Hepatocyte (in vitro differentiated cells): ENCODE measurements at regions not wholly inside any gene's neighbourhood (a gene's known extent, or its start where the extent isn't known, plus 50 kb on each side); places are given as distances from the start of the nearest gene placed in this dataset.

Experiments used
- DNase-seq: peaks from one replicate; pipeline ENCODE4 v3.0.0-alpha.2; 2016; ENCODE audit warnings: low spot score
- H2AFZ ChIP-seq: fragments of 200-600 bp; sonication (generic); 2 replicates; pipeline ENCODE4 v1.6.0; 2016; ENCODE audit warnings: antibody characterized with exemption, mild to moderate bottlenecking
- H3K27ac ChIP-seq: fragments of 200-600 bp; sonication (generic); 2 replicates; pipeline ENCODE4 v1.5.1; 2016; ENCODE audit warnings: mild to moderate bottlenecking
- H3K27me3 ChIP-seq: fragments of 200-600 bp; sonication (generic); 2 replicates; pipeline ENCODE4 v1.6.1; 2016
- H3K36me3 ChIP-seq: fragments of 200-600 bp; sonication (generic); replicated peaks from 2 replicates; pipeline ENCODE4 v1.5.1; 2016; ENCODE audit warnings: low read depth; ENCODE audit not compliant: insufficient read depth
- H3K4me1 ChIP-seq: fragments of 200-600 bp; sonication (generic); 2 replicates; pipeline ENCODE4 v1.5.1; 2016; ENCODE audit warnings: mild to moderate bottlenecking, moderate library complexity; ENCODE audit not compliant: insufficient read depth
- H3K4me2 ChIP-seq: fragments of 200-600 bp; sonication (generic); 2 replicates; pipeline ENCODE4 v1.6.0; 2016
- H3K4me3 ChIP-seq: fragments of 200-600 bp; sonication (generic); 2 replicates; pipeline ENCODE4 v1.5.1; 2016; ENCODE audit warnings: mild to moderate bottlenecking
- H3K79me2 ChIP-seq: fragments of 200-600 bp; sonication (generic); 2 replicates; pipeline ENCODE4 v1.6.0; 2017; ENCODE audit warnings: mild to moderate bottlenecking
- H3K9me2 ChIP-seq: fragments of 200-600 bp; sonication (generic); replicated peaks from 2 replicates; pipeline ENCODE4 v1.6.0; 2017; ENCODE audit warnings: mild to moderate bottlenecking; ENCODE audit not compliant: insufficient read depth
- H3K9me3 ChIP-seq: fragments of 200-600 bp; sonication (generic); 2 replicates; pipeline ENCODE4 v1.5.1; 2016; ENCODE audit warnings: low read depth, mild to moderate bottlenecking
- H4K20me1 ChIP-seq: fragments of 200-600 bp; sonication (generic); 2 replicates; pipeline ENCODE4 v1.6.0; 2016; ENCODE audit warnings: mild to moderate bottlenecking; ENCODE audit not compliant: insufficient read depth, poor library complexity, severe bottlenecking
- EZH2 ChIP-seq: fragments of 200-600 bp; sonication (generic); IDR thresholded peaks from 2 replicates; pipeline ENCODE4 v1.6.1; 2016; ENCODE audit warnings: antibody characterized with exemption, mild to moderate bottlenecking, borderline replicate concordance
- EZH2phosphoT487 ChIP-seq: fragments of 200-600 bp; sonication (generic); IDR thresholded peaks from one replicate; pipeline ENCODE4 v1.6.1; 2018; ENCODE audit warnings: antibody characterized with exemption, mild to moderate bottlenecking, low read depth, moderate library complexity; ENCODE audit not compliant: unreplicated experiment, severe bottlenecking
- WGBS: methylation state at CpG from one replicate; pipeline ENCODE4 v1.1.6; 2016; ENCODE audit warnings: low lambda C conversion rate; ENCODE audit errors: missing lambda C conversion rate; 5-methylcytosine and 5-hydroxymethylcytosine counted together
- TF ChIP-seq, protein P1 (sequence below): fragments of 200-600 bp; sonication (generic); IDR thresholded peaks from 2 replicates; pipeline ENCODE4 v1.5.1; 2016; ENCODE audit warnings: antibody characterized with exemption, mild to moderate bottlenecking; ENCODE audit not compliant: poor library complexity

DNA sequence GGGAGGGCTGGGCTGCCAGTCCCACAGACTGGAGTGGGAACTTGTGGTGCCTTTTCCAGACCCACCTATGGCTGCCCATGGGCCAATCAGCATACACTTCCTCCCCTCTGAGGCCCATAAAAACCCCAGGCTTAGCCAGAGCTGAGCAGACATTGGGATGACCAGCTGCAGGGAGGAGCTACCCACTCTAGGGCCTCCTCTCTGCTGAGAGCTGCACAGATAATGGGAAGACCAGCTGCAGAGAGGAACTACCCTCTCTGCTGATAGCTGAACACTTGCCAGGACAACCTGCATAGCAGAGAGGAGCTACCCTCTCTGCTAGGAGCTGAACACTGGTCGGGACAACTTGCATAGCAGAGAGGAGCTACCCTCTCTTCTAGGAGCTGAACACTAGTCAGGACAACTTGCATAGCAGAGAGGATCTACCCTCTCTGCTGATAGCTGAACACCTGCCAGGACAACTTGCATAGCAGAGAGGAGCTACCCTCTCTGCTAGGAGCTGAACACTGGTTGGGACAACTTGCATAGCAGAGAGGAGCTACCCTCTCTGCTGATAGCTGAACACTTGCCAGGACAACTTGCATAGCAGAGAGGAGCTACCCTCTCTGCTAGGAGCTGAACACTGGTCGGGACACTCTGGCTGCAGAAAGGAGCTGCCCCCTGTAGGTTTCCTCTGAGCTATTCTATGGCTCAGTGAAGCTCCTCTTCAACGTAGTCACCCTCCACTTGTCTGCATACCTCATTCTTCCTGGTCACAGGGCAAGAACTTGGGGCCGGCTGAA, 88.3 kb upstream of the CACUL1 start:
- WGBS = 74% methylated on average over 4 of the region's 4 CpGs
- Histone ChIP-seq H3K4me3 (no peak overlapping the region), H3K27me3 (no peaks in the 10 kb centered on the region), H3K4me2 (no peak overlapping the region), H3K27ac (no peak overlapping the region), H3K4me1 (peaks cover 7% of the 10 kb centered on the region), H3K79me2 (no peaks in the 10 kb centered on the region), H3K36me3 (no peaks in the 10 kb centered on the region), H3K9me3 (no peaks in the 10 kb centered on the region), H4K20me1 (no peaks in the 10 kb centered on the region), H3K9me2 (no peaks in the 10 kb centered on the region), H2AFZ (no peak overlapping the region)
- TF ChIP-seq EZH2 = no peak
- no peak for TF ChIP-seq EZH2phosphoT487
- TF ChIP-seq, protein P1, sequence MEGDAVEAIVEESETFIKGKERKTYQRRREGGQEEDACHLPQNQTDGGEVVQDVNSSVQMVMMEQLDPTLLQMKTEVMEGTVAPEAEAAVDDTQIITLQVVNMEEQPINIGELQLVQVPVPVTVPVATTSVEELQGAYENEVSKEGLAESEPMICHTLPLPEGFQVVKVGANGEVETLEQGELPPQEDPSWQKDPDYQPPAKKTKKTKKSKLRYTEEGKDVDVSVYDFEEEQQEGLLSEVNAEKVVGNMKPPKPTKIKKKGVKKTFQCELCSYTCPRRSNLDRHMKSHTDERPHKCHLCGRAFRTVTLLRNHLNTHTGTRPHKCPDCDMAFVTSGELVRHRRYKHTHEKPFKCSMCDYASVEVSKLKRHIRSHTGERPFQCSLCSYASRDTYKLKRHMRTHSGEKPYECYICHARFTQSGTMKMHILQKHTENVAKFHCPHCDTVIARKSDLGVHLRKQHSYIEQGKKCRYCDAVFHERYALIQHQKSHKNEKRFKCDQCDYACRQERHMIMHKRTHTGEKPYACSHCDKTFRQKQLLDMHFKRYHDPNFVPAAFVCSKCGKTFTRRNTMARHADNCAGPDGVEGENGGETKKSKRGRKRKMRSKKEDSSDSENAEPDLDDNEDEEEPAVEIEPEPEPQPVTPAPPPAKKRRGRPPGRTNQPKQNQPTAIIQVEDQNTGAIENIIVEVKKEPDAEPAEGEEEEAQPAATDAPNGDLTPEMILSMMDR = no peak
- DNase-seq = no peak

DNA sequence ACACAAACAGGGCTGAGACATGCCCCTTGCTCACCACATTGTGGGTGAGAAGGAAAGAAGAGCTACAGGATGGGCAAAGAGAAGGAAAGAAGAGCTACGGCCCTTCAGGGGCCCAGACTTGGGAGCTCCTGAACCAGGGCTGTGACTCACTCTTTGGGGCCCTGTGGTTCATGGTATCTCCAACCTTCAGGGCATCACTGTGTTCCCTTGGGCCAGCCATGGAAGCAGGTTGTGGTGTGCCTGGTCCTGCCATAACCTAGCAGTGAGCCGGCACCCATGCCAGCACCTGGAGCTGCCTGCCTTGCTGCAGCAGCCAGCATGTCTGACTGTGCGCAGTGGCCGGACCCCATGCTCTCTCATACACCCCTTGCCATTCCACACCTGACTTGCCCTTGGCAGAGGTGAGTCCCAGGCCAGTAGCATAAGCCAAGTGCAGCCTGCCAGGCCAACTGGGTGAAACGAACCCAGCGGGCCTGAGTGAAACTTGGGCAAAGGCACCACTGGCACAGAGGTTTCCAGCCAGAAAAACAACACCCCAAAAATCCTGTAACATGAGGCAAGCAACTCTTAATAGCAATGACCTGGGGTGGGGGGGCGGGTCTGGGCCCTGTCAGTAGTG, 89.0 kb upstream of the CACUL1 start:
- H3K79me2 ChIP-seq = no peaks in the 10 kb centered on the region
- no peak overlapping the region for H2AFZ ChIP-seq
- H3K36me3 ChIP-seq = no peaks in the 10 kb centered on the region
- H3K27ac ChIP-seq = no peak overlapping the region
- no peak for DNase-seq
- no peaks in the 10 kb centered on the region for H4K20me1 ChIP-seq
- no peaks in the 10 kb centered on the region for H3K27me3 ChIP-seq
- no peaks in the 10 kb centered on the region for H3K9me3 ChIP-seq
- peaks cover 7% of the 10 kb centered on the region for H3K4me1 ChIP-seq
- TF ChIP-seq, protein P1 = no peak
- TF ChIP-seq EZH2phosphoT487 (no peak), EZH2 (no peak)
- no peak overlapping the region for H3K4me2 ChIP-seq
- no peak overlapping the region for H3K4me3 ChIP-seq
- WGBS = 99% methylated on average over 7 of the region's 7 CpGs
- no peaks in the 10 kb centered on the region for H3K9me2 ChIP-seq

DNA sequence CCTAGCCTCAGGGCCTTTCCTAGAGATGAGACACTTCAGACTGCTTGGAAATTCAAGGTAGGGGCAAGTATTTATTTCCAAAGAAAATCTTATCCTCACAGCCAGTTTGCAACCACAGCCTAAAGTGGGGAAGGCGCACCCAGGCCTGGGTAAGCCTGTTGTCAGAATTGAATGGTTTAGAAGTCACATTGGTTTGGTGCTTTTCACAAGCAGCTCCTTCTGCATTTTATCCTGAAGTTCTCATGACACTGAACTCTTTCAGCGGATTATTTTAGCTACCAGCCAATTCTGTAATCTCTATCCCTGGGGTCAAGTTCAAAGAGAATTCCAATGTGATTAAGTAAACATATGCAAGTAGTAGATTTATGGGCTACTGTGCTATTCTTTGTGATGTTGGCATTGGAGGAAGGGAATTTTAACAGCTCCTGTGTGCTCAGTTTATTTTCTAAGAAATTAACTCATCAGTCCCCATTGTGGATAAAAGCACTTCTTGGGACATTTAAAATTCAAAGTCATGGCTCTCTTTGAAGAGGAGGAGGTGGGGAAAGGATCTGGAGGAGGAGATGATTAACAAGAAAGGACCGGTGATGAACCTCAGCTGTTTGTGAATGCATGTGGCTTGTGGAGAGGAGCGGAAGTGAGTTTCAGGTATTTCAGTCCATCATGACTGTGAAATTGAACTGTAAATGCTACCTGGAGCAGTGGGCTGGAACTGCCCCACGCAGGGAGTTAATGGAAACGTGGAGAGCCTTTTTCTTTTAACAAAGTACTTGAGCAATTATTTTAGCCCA, 90.2 kb upstream of the CACUL1 start:
- no peak overlapping the region for H3K4me3 ChIP-seq
- H3K36me3 ChIP-seq = no peaks in the 10 kb centered on the region
- no peak overlapping the region for H3K27ac ChIP-seq
- WGBS = 45% methylated on average over 6 of the region's 6 CpGs
- H3K27me3 ChIP-seq = no peaks in the 10 kb centered on the region
- no peak overlapping the region for H2AFZ ChIP-seq
- H3K4me1 ChIP-seq = peaks cover 7% of the 10 kb centered on the region
- H4K20me1 ChIP-seq = no peaks in the 10 kb centered on the region
- H3K9me3 ChIP-seq = no peaks in the 10 kb centered on the region
- TF ChIP-seq EZH2 (no peak), EZH2phosphoT487 (no peak)
- TF ChIP-seq, protein P1 = no peak
- H3K79me2 ChIP-seq = no peaks in the 10 kb centered on the region
- no peak for DNase-seq
- no peak overlapping the region for H3K4me2 ChIP-seq
- H3K9me2 ChIP-seq = no peaks in the 10 kb centered on the region
